NB4 (cell line): ENCODE measurements at regions not wholly inside any gene's neighbourhood (a gene's known extent, or its start where the extent isn't known, plus 50 kb on each side); places are given as distances from the start of the nearest gene placed in this dataset.

Experiments
- DNase-seq: peaks from one replicate; pipeline ENCODE4 v3.0.0; 2010; ENCODE audit warnings: low read depth
- H3K4me3 ChIP-seq: one replicate; pipeline ENCODE4 v1.5.1; 2011; ENCODE audit warnings: mild to moderate bottlenecking, low read depth, low read length, moderate library complexity
- CTCF ChIP-seq: IDR thresholded peaks from one replicate; pipeline ENCODE4 v1.5.1; 2012; ENCODE audit warnings: low read depth, low read length
- MAX ChIP-seq: IDR thresholded peaks from 2 replicates; pipeline ENCODE4 v1.6.1; 2011; ENCODE audit warnings: low read depth, low read length
- MYC ChIP-seq: IDR thresholded peaks from 2 replicates; pipeline ENCODE4 v1.6.1; 2011; ENCODE audit warnings: low read depth, low read length
- POLR2A ChIP-seq: IDR thresholded peaks from 2 replicates; pipeline ENCODE4 v1.6.1; 2011; ENCODE audit warnings: mild to moderate bottlenecking; ENCODE audit not compliant: insufficient read length; ENCODE audit errors: extremely low read depth

GRCh38 chr7:67502929-67503328 is 506.3 kb downstream of the TYW1 start:
- no peak for TF ChIP-seq MAX
- no peak for TF ChIP-seq POLR2A
- TF ChIP-seq CTCF = no peak
- no peak for TF ChIP-seq MYC
- DNase-seq = no peak

GRCh38 chr7:67505449-67505848 is 508.8 kb downstream of the TYW1 start:
- TF ChIP-seq CTCF = no peak
- TF ChIP-seq POLR2A = no peak
- TF ChIP-seq MYC = no peak
- TF ChIP-seq MAX = no peak
- no peak overlapping the region for H3K4me3 ChIP-seq
- no peak for DNase-seq

More at GRCh38 chr7:67502929-67503328, 506.3 kb downstream of the TYW1 start:
- H3K4me3 ChIP-seq = no peak overlapping the region

- DNase-seq = no peak
- no peak overlapping the region for H3K4me3 ChIP-seq
- TF ChIP-seq MAX = no peak
- TF ChIP-seq POLR2A = no peak
- no peak for TF ChIP-seq CTCF
- TF ChIP-seq MYC = no peak
Observed at GRCh38 chr7:67512481-67512880, 515.8 kb downstream of the TYW1 start.

- TF ChIP-seq POLR2A = no peak
- TF ChIP-seq CTCF = no peak
- TF ChIP-seq MAX = no peak
- TF ChIP-seq MYC = no peak
- no peak overlapping the region for H3K4me3 ChIP-seq
- no peak for DNase-seq
Observed at GRCh38 chr7:67518580-67518979, 521.9 kb downstream of the TYW1 start.

GRCh38 chr7:67519171-67519570 is 522.5 kb downstream of the TYW1 start:
- no peak overlapping the region for H3K4me3 ChIP-seq
- TF ChIP-seq MAX (no peak), POLR2A (no peak), CTCF (no peak), MYC (no peak)
- DNase-seq = no peak

- no peak for DNase-seq
- no peak overlapping the region for H3K4me3 ChIP-seq
- TF ChIP-seq MYC (no peak), POLR2A (no peak), CTCF (no peak), MAX (no peak)
Observed at GRCh38 chr7:67522504-67522903, 525.9 kb downstream of the TYW1 start.
